Psoas muscle (tissue), 7 donors: ENCODE measurements at regions not wholly inside any gene's neighbourhood (a gene's known extent, or its start where the extent isn't known, plus 50 kb on each side); places are given as distances from the start of the nearest gene placed in this dataset.

Experiments used
- ATAC-seq, 4 donors: fragments of 200-7000 bp; cut with Tn5 transposase; one replicate each; pipeline ENCODE4 v1.9.1; 2020; ENCODE audit warnings: moderate library complexity in 3 of 4, mild to moderate bottlenecking in 2 of 4
- DNase-seq, 2 donors: peaks; one replicate each; pipeline ENCODE4 v3.0.0-alpha.2; 2020
- H3K27ac ChIP-seq: fragments of 200-600 bp; one replicate; pipeline ENCODE4 v1.8.0; 2022
- H3K27me3 ChIP-seq, 3 donors: fragments of 200-600 bp in 1 of 3; one replicate each; pipeline versions ENCODE4 v1.6.1 to v1.8.0; 2013 to 2022; ENCODE audit warnings: low read length in 2 of 3, mild to moderate bottlenecking in 2 of 3, moderate library complexity in 1 of 3; ENCODE audit not compliant: insufficient read depth in 3 of 3
- H3K36me3 ChIP-seq, 2 donors: fragments of 200-600 bp in 1 of 2; one replicate each; pipeline versions ENCODE4 v1.6.1 to v1.8.0; 2013 to 2022; ENCODE audit warnings: low read depth in 1 of 2, mild to moderate bottlenecking in 1 of 2, moderate library complexity in 1 of 2; ENCODE audit not compliant: insufficient read depth in 1 of 2
- H3K4me1 ChIP-seq: fragments of 200-600 bp; one replicate; pipeline ENCODE4 v1.8.0; 2022
- H3K4me3 ChIP-seq: fragments of 200-600 bp; one replicate; pipeline ENCODE4 v1.8.0; 2022; ENCODE audit warnings: mild to moderate bottlenecking
- H3K9me3 ChIP-seq: fragments of 200-600 bp; one replicate; pipeline ENCODE4 v1.8.0; 2022
- WGBS, 3 donors: extraction: QIAGEN DNeasy Blood & Tissue Kit; methylation state at CpG; one replicate each; pipeline versions ENCODE4 v1.1.6 to v1.1.7; 2013; 5-methylcytosine and 5-hydroxymethylcytosine counted together
- intact Hi-C, 2 donors: fragments of 100-400 bp; cut with DNase I; formaldehyde crosslinking; loops; one replicate each; pipeline versions ENCODE4 v1.11.0 to v1.14.2; 2022
- TF ChIP-seq, protein P1 (sequence below): fragments of 200-600 bp; IDR thresholded peaks from one replicate; pipeline ENCODE4 v1.8.0; 2022; ENCODE audit warnings: antibody characterized with exemption
- donor health status: healthy with polysubstance abuse.
- donor health status: DM: no; HTN: no; CAD: no; lungs with moderate emphysema.
- donor health status: Bipolar disorder and iron deficiency.
- donor health status: healthy.
- donor health status: DM: yes; HTN: yes; CAD: no.
- donor health status: DM: no; HTN: no; CAD: no.
- donor health status: DM: yes; HTN: yes; CAD: no.

DNA sequence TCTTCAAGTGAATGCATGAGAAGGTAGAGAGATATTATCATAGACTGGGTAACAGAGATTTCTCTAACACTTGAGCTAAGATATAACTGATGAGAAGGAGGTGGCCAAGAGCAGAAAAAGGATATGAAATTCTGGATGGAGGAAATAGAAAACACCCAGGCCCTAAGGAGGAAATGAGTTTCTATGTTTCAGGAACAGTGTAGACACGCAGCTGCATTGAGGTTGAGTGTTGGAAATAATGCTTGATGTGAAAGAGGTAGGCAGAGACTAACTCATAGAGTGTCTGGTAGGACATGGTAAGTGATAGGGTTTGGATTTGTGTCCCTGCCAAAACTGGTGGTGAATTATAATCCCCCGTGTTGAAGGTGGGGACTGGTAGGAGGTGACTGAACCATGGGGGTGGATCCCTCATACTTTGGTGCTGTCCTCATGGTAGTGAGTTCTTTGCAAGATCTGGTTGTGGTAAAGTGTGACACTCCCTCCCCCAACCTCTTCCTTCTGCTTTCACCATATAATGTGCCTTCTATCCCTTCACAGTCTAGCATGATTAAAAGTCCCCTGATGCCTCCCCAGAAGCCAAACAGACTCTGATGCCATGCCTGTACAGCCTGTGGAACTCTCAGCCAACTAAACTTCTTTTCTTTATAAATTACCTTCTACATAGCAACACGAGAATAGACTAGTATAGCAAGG is 787.3 kb downstream of the EDEM1 start:
- ATAC-seq (no peak), DNase-seq (no peak)
- no peak overlapping the region for H3K4me3 ChIP-seq
- intact Hi-C loops: no loop called here
- WGBS, 3 donors: 61 to 76% (median 66%) methylated on average over 3 of the region's 3 CpGs
- no peak overlapping the region for H3K27ac ChIP-seq
- TF ChIP-seq, protein P1, sequence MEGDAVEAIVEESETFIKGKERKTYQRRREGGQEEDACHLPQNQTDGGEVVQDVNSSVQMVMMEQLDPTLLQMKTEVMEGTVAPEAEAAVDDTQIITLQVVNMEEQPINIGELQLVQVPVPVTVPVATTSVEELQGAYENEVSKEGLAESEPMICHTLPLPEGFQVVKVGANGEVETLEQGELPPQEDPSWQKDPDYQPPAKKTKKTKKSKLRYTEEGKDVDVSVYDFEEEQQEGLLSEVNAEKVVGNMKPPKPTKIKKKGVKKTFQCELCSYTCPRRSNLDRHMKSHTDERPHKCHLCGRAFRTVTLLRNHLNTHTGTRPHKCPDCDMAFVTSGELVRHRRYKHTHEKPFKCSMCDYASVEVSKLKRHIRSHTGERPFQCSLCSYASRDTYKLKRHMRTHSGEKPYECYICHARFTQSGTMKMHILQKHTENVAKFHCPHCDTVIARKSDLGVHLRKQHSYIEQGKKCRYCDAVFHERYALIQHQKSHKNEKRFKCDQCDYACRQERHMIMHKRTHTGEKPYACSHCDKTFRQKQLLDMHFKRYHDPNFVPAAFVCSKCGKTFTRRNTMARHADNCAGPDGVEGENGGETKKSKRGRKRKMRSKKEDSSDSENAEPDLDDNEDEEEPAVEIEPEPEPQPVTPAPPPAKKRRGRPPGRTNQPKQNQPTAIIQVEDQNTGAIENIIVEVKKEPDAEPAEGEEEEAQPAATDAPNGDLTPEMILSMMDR: no peak
- H3K36me3 ChIP-seq: no peaks in the 10 kb centered on the region
- H3K9me3 ChIP-seq: no peaks in the 10 kb centered on the region
- H3K27me3 ChIP-seq: no peaks in the 10 kb centered on the region
- H3K4me1 ChIP-seq: no peaks in the 10 kb centered on the region

DNA sequence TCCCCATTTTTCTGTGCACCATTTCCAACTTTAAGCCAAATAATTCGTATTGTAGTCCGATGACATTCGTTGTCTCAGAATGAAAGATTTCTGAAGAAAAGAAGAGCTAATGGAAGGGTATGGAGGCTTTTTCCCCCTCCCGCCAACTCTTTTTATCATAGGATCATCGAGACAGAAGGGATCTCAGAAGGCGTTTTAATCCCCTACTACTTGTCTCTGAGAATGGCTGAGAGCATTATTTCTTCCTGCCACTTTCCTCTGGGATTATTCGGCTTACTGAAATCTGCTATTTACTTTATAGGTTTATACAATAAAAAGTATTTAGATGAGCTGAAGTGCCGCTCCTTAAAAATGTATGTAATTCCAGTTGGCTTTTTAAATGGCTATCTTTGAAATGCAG is 789.8 kb downstream of the EDEM1 start:
- H3K4me1 ChIP-seq: no peaks in the 10 kb centered on the region
- H3K36me3 ChIP-seq: no peaks in the 10 kb centered on the region
- no peak overlapping the region for H3K4me3 ChIP-seq
- intact Hi-C loops: no loop called here
- no peak overlapping the region for H3K27ac ChIP-seq
- H3K9me3 ChIP-seq: no peaks in the 10 kb centered on the region
- WGBS, 3 donors: 49 to 59% (median 53%) methylated on average over 8 of the region's 8 CpGs
- ATAC-seq (no peak), DNase-seq (no peak)
- H3K27me3 ChIP-seq: no peaks in the 10 kb centered on the region
- TF ChIP-seq, protein P1: no peak

DNA sequence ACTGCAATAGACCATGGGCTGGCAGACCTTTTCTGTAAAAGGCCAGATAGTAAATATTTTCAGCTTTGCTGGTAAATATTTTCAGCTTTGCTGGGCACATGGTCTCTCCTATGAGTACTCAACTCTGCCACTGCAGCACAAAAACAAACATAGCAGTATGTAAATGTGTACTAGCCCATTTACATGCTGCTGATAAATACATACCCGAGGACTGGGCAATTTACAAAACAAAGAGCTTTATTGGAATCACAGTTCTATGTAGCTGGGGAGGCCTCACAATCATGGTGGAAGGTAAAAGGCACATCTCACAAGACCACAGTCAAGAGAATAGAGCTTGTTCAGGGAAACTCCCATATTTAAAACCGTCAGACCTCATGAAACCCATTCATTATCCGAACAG is 793.0 kb downstream of the EDEM1 start:
- DNase-seq (no peak), ATAC-seq (no peak)
- intact Hi-C loops: no loop called here
- Histone ChIP-seq H3K9me3 (no peaks in the 10 kb centered on the region), H3K36me3 (no peaks in the 10 kb centered on the region), H3K27ac (no peak overlapping the region), H3K4me1 (no peaks in the 10 kb centered on the region), H3K4me3 (no peak overlapping the region), H3K27me3 (no peaks in the 10 kb centered on the region)
- WGBS, 3 donors: 45 to 49% (median 47%) methylated on average over 3 of the region's 3 CpGs
- TF ChIP-seq, protein P1: no peak

DNA sequence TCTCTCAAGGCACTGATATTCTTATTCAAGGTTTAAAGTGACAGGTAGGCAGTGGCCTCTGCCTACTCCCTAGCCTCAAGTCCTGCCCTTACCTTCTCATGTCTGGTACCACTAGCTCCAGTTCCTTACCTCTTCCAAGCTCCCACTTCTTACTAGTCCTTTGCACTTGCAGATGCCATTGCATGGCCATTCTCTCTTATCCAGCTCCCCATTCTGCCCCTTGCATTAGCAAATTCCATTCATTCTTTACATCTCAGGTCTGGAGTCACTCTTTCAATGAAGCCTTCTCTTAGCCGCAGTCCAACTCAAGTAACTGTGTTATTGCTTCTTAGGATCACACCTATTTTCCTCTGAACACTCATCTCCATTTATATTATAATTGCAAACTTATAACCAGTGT is 807.1 kb downstream of the EDEM1 start:
- H3K27ac ChIP-seq: no peak overlapping the region
- TF ChIP-seq, protein P1: no peak
- intact Hi-C loops: no loop called here
- no peaks in the 10 kb centered on the region for H3K4me1 ChIP-seq
- ATAC-seq (no peak), DNase-seq (no peak)
- no peak overlapping the region for H3K4me3 ChIP-seq
- no peaks in the 10 kb centered on the region for H3K27me3 ChIP-seq
- no peaks in the 10 kb centered on the region for H3K9me3 ChIP-seq
- H3K36me3 ChIP-seq: no peaks in the 10 kb centered on the region
- 82 to 91% (median 86%) methylated on average over 1 of the region's 1 CpG for WGBS, 3 donors

DNA sequence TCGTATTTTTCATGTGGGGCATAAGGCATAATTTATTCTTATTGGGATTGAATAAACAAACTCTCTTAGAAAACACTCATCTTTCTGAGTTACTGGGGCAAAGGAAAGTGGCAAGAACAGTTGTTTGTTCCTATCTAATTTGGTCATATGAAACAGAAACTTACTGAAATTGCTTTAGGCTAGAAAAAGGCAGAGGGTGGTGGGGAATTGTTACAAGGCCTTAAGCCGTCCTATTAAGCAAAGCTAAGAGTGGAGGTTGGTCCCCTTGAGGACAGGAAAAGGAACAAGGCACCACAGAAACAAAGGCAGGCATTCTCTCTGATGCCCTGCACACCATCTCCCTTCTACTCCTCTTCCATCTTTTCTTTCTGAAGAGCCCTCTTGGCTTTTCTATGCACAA is 830.9 kb downstream of the EDEM1 start:
- no peaks in the 10 kb centered on the region for H3K9me3 ChIP-seq
- 68 to 71% (median 69%) methylated on average over 2 of the region's 2 CpGs for WGBS, 3 donors
- TF ChIP-seq, protein P1: no peak
- H3K36me3 ChIP-seq: no peaks in the 10 kb centered on the region
- no peak overlapping the region for H3K4me3 ChIP-seq
- H3K4me1 ChIP-seq: no peaks in the 10 kb centered on the region
- no peaks in the 10 kb centered on the region for H3K27me3 ChIP-seq
- intact Hi-C loops: no loop called here
- no peak for DNase-seq
- ATAC-seq: no peak
- no peak overlapping the region for H3K27ac ChIP-seq
